Keratinocyte (primary cell): ENCODE measurements at regions not wholly inside any gene's neighbourhood (a gene's known extent, or its start where the extent isn't known, plus 50 kb on each side); places are given as distances from the start of the nearest gene placed in this dataset.

Experiments used
- DNase-seq: peaks from one replicate; pipeline ENCODE4 v3.0.0-alpha.2; 2011; ENCODE audit warnings: low read depth, missing footprints, low spot score
- FAIRE-seq: peaks from 2 replicates; lab custom pipeline; 2011; peaks lifted over from hg19 to GRCh38; lab: Jason Lieb, UNC
- H2AFZ ChIP-seq: 2 replicates; pipeline ENCODE4 v1.6.0; 2012; ENCODE audit warnings: low read length, control low read depth, inconsistent platforms; ENCODE audit not compliant: control insufficient read depth
- H3K27ac ChIP-seq: 2 replicates; pipeline ENCODE4 v1.5.1; 2011; ENCODE audit warnings: low read length; ENCODE audit not compliant: control insufficient read depth, insufficient read depth
- H3K27me3 ChIP-seq: 3 replicates; pipeline ENCODE4 v1.6.0; 2011; ENCODE audit warnings: low read length; ENCODE audit not compliant: control insufficient read depth, insufficient read depth; ENCODE audit errors: extremely low read depth
- H3K36me3 ChIP-seq, 2 experiments: 2 replicates in 1 of 2; 3 replicates in 1 of 2; pipeline ENCODE4 v1.5.1; 2011; ENCODE audit warnings: low read length in 2 of 2, mild to moderate bottlenecking in 1 of 2; ENCODE audit not compliant: control insufficient read depth in 2 of 2, insufficient read depth in 2 of 2; ENCODE audit errors: extremely low read depth in 1 of 2
- H3K4me1 ChIP-seq: 3 replicates; pipeline ENCODE4 v1.5.1; 2011; ENCODE audit warnings: low read length; ENCODE audit not compliant: control insufficient read depth, insufficient read depth; ENCODE audit errors: extremely low read depth
- H3K4me2 ChIP-seq: 3 replicates; pipeline ENCODE4 v1.6.0; 2011; ENCODE audit warnings: low read depth, low read length; ENCODE audit not compliant: control insufficient read depth, insufficient read depth; ENCODE audit errors: extremely low read depth
- H3K4me3 ChIP-seq, 3 experiments: fragments of 200-600 bp in 1 of 3; sonication (generic) in 1 of 3; 2 replicates in 2 of 3; 3 replicates in 1 of 3; pipeline ENCODE4 v1.5.1; 2011 to 2016; ENCODE audit warnings: low read length in 3 of 3, mild to moderate bottlenecking in 3 of 3, control low read depth in 2 of 3, inconsistent platforms in 1 of 3, low read depth in 1 of 3, mixed read lengths in 1 of 3, mixed run types in 1 of 3, moderate library complexity in 1 of 3; ENCODE audit not compliant: control insufficient read depth in 2 of 3, insufficient read depth in 2 of 3; ENCODE audit errors: extremely low read depth in 1 of 3
- H3K79me2 ChIP-seq: 2 replicates; pipeline ENCODE4 v1.6.0; 2012; ENCODE audit warnings: low read length; ENCODE audit not compliant: control insufficient read depth, insufficient read depth
- H3K9ac ChIP-seq: 3 replicates; pipeline ENCODE4 v1.6.0; 2011; ENCODE audit warnings: low read length; ENCODE audit not compliant: control insufficient read depth, insufficient read depth; ENCODE audit errors: extremely low read depth
- H3K9me1 ChIP-seq: 3 replicates; pipeline ENCODE4 v1.6.0; 2011; ENCODE audit warnings: low read length; ENCODE audit not compliant: control insufficient read depth, insufficient read depth; ENCODE audit errors: extremely low read depth
- H3K9me3 ChIP-seq: 2 replicates; pipeline ENCODE4 v1.5.1; 2012; ENCODE audit warnings: low read depth, low read length; ENCODE audit not compliant: control insufficient read depth
- H4K20me1 ChIP-seq: 3 replicates; pipeline ENCODE4 v1.6.0; 2011; ENCODE audit warnings: low read length; ENCODE audit not compliant: control insufficient read depth, insufficient read depth; ENCODE audit errors: extremely low read depth
- EZH2 ChIP-seq: IDR thresholded peaks from one replicate; pipeline ENCODE4 v1.6.1; 2012; ENCODE audit warnings: inconsistent platforms, mild to moderate bottlenecking, low read length, moderate library complexity
- dilution Hi-C: fragments of 300-500 bp; cut with MboI; formaldehyde crosslinking; loops from one replicate; pipeline ENCODE4 v1.7.0; 2020; ENCODE audit warnings: low sequenced_read_pairs; ENCODE audit not compliant: extremely low pct_ligation_motif_present
- TF ChIP-seq, protein P1 (sequence below), 3 experiments: IDR thresholded peaks in 1 of 3; conservative IDR thresholded peaks in 1 of 3; optimal IDR thresholded peaks in 1 of 3; 2 replicates in 2 of 3; 3 replicates in 1 of 3; pipeline versions ENCODE3 to v1.5.1; 2011; ENCODE audit warnings: low read length in 3 of 3, mild to moderate bottlenecking in 3 of 3, moderate library complexity in 2 of 3, control low read depth in 1 of 3, inconsistent platforms in 1 of 3; ENCODE audit not compliant: insufficient read depth in 2 of 3; ENCODE audit errors: extremely low read depth in 1 of 3

DNA sequence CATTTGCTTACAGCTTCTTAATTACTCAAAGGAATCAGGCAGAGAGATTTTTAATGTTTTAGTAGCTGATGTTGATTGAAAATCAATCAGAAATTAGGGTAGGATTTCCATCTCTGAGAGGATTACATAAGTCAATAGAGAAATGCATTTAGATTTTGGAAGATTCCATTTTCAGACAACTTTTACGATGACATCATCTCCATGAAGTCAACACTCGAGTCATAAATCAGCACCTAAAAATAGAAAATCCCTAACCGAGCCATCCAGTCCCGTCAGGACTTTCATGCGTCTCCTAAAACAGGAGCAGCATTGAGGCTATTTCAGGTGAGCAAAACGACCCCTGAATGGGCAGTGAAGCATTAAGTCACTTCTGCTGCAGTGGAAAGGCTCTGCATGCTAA is 279.7 kb upstream of the RNF32 start:
- Histone ChIP-seq H3K4me3 (no peak overlapping the region), H3K9me1 (no peaks in the 10 kb centered on the region), H4K20me1 (no peaks in the 10 kb centered on the region), H2AFZ (no peak overlapping the region), H3K27ac (no peak overlapping the region), H3K27me3 (no peaks in the 10 kb centered on the region), H3K9me3 (peaks cover 5% of the 10 kb centered on the region), H3K4me2 (no peak overlapping the region), H3K4me1 (no peaks in the 10 kb centered on the region), H3K9ac (no peak overlapping the region), H3K79me2 (no peaks in the 10 kb centered on the region), H3K36me3 (no peaks in the 10 kb centered on the region)
- DNase-seq (no peak), FAIRE-seq (no peak)
- no peak for TF ChIP-seq EZH2
- TF ChIP-seq, protein P1, sequence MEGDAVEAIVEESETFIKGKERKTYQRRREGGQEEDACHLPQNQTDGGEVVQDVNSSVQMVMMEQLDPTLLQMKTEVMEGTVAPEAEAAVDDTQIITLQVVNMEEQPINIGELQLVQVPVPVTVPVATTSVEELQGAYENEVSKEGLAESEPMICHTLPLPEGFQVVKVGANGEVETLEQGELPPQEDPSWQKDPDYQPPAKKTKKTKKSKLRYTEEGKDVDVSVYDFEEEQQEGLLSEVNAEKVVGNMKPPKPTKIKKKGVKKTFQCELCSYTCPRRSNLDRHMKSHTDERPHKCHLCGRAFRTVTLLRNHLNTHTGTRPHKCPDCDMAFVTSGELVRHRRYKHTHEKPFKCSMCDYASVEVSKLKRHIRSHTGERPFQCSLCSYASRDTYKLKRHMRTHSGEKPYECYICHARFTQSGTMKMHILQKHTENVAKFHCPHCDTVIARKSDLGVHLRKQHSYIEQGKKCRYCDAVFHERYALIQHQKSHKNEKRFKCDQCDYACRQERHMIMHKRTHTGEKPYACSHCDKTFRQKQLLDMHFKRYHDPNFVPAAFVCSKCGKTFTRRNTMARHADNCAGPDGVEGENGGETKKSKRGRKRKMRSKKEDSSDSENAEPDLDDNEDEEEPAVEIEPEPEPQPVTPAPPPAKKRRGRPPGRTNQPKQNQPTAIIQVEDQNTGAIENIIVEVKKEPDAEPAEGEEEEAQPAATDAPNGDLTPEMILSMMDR (optimal IDR thresholded peaks at IDR 0.05 in 1 of 3, IDR thresholded peaks at IDR 0.05 in 1 of 3, conservative IDR thresholded peaks at IDR 0.05 in 1 of 3; ENCODE audit: extremely low read depth in 1 of 3, insufficient read depth in 2 of 3, low read length in 3 of 3) = no peak
- dilution Hi-C loops = no loop called here

DNA sequence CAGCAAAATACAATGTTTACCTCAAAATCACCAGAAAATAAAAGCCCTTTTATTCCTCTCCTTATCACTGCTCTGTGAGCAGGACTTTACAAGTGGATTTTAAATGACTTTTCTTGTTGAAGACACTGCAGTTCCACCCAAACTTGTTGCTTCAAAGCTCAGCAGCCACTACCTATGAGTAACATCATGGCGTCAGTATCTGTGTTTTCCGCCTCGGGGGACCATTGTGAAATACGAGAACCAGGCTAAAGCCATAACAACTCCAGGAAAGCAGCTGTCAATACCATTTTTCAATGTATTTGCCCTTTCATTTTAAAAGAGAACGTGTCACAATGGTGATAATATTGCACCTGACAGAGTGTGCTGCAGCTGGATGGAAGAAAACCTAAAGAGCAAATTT is 284.0 kb upstream of the RNF32 start:
- no peak for TF ChIP-seq EZH2
- TF ChIP-seq, protein P1 (optimal IDR thresholded peaks at IDR 0.05 in 1 of 3, IDR thresholded peaks at IDR 0.05 in 1 of 3, conservative IDR thresholded peaks at IDR 0.05 in 1 of 3; ENCODE audit: extremely low read depth in 1 of 3, insufficient read depth in 2 of 3, low read length in 3 of 3) = no peak
- no peaks in the 10 kb centered on the region for H3K4me1 ChIP-seq
- H3K27ac ChIP-seq = no peak overlapping the region
- H3K9ac ChIP-seq = no peak overlapping the region
- H3K4me3 ChIP-seq = no peak overlapping the region
- no peaks in the 10 kb centered on the region for H3K36me3 ChIP-seq
- H3K9me1 ChIP-seq = no peaks in the 10 kb centered on the region
- no peak overlapping the region for H3K4me2 ChIP-seq
- no peak overlapping the region for H2AFZ ChIP-seq
- H4K20me1 ChIP-seq = no peaks in the 10 kb centered on the region
- H3K27me3 ChIP-seq = no peaks in the 10 kb centered on the region
- H3K79me2 ChIP-seq = no peaks in the 10 kb centered on the region
- H3K9me3 ChIP-seq = peaks cover 7% of the 10 kb centered on the region
- DNase-seq (no peak), FAIRE-seq (no peak)
- dilution Hi-C loops = no loop called here
